ENCODE measurements at regions not wholly inside any gene's neighbourhood (a gene's known extent, or its start where the extent isn't known, plus 50 kb on each side); places are given as distances from the start of the nearest gene placed in this dataset.

DNA sequence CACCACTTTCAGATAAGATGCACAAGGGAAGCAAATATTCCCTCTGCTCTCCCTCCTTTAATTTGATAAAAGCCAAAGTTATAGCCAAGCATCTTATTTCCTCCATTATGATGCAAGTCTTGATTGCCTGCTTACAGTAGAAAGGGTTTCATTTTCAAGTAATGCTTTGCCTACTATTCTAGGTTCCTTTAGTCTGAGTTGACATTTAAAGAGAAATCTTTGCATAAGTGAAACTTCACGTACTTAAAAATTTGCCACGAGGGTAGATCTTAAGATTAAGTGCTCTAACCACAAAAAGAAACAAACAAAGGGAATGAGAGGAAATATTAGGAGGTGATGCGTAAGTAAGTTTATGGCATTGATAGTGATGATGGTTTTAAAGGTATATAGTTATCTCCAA lies 78.1 kb upstream of the VWDE start:
- no peaks in the 10 kb centered on the region for H3K4me1 ChIP-seq (replicated peaks in 1 of 2)
- H3K9me3 ChIP-seq (replicated peaks in 1 of 3) = no peaks in the 10 kb centered on the region
- no peaks in the 10 kb centered on the region for H3K36me3 ChIP-seq (replicated peaks in 1 of 2)
- TF ChIP-seq POLR2A (IDR thresholded peaks at IDR 0.05) = no peak
- TF ChIP-seq, protein P1, sequence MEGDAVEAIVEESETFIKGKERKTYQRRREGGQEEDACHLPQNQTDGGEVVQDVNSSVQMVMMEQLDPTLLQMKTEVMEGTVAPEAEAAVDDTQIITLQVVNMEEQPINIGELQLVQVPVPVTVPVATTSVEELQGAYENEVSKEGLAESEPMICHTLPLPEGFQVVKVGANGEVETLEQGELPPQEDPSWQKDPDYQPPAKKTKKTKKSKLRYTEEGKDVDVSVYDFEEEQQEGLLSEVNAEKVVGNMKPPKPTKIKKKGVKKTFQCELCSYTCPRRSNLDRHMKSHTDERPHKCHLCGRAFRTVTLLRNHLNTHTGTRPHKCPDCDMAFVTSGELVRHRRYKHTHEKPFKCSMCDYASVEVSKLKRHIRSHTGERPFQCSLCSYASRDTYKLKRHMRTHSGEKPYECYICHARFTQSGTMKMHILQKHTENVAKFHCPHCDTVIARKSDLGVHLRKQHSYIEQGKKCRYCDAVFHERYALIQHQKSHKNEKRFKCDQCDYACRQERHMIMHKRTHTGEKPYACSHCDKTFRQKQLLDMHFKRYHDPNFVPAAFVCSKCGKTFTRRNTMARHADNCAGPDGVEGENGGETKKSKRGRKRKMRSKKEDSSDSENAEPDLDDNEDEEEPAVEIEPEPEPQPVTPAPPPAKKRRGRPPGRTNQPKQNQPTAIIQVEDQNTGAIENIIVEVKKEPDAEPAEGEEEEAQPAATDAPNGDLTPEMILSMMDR (IDR thresholded peaks at IDR 0.05) = no peak
- H3K27me3 ChIP-seq = no peaks in the 10 kb centered on the region
- H3K27ac ChIP-seq = no peak overlapping the region
- no peak for DNase-seq
- H3K4me3 ChIP-seq = no peak overlapping the region
- 70 to 87% (median 79%) methylated on average over 3 of the region's 3 CpGs for WGBS, 4 donors
- intact Hi-C loops (cut with DNase I) = no loop called here

DNA sequence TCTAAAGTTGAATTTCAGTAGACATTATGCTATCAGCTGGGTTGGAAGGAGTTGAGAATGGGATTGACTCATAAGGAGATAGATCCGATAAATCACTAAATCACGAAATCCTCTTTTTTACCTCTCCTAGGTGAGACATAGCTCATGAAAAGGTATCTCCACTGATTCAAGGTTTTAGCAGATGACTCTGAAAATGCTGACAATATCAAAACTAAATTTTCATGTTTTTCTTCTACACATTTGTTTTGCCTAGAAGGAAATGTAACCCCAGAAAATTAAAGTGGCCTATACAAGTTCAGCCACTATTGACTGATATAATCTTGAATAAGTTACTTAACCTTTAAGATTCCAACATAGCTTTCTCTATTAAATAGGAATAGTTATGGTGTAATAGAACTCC lies 82.2 kb upstream of the VWDE start:
- intact Hi-C loops (cut with DNase I) = no loop called here
- no peak for TF ChIP-seq POLR2A (IDR thresholded peaks at IDR 0.05)
- TF ChIP-seq, protein P1 (IDR thresholded peaks at IDR 0.05) = no peak
- no peaks in the 10 kb centered on the region for H3K27me3 ChIP-seq
- H3K27ac ChIP-seq = no peak overlapping the region
- H3K9me3 ChIP-seq (replicated peaks in 1 of 3) = no peaks in the 10 kb centered on the region
- no peak overlapping the region for H3K4me3 ChIP-seq
- no peaks in the 10 kb centered on the region for H3K4me1 ChIP-seq (replicated peaks in 1 of 2)
- no peak for DNase-seq
- no peaks in the 10 kb centered on the region for H3K36me3 ChIP-seq (replicated peaks in 1 of 2)
- 91 to 97% (median 95%) methylated on average over 2 of the region's 2 CpGs for WGBS, 4 donors

DNA sequence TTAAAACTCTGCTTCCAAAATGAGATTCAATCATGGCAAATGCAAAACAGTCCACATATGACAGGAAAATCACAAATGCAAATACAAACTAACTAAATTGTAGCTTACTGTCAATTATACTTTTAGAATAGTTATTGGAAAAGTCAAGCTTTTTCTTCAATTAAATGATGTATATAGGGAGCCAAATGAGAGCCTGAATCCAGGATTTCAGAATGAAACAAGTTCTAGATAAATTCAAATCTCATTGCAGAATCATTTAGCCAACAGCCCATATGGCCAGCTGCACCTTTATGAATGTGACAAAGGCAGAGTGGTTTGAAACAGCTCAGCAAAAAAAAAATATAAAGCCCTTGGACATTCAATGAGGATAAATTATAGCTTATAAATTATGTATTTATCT lies 82.2 kb upstream of the SCIN start:
- no peak for DNase-seq
- Histone ChIP-seq H3K36me3 (replicated peaks in 1 of 2) (no peaks in the 10 kb centered on the region), H3K4me3 (no peak overlapping the region), H3K9me3 (replicated peaks in 1 of 3) (no peaks in the 10 kb centered on the region), H3K4me1 (replicated peaks in 1 of 2) (no peaks in the 10 kb centered on the region), H3K27me3 (no peaks in the 10 kb centered on the region), H3K27ac (no peak overlapping the region)
- intact Hi-C loops (cut with DNase I) = no loop called here
- no peak for TF ChIP-seq POLR2A (IDR thresholded peaks at IDR 0.05)
- TF ChIP-seq, protein P1 (IDR thresholded peaks at IDR 0.05) = no peak

DNA sequence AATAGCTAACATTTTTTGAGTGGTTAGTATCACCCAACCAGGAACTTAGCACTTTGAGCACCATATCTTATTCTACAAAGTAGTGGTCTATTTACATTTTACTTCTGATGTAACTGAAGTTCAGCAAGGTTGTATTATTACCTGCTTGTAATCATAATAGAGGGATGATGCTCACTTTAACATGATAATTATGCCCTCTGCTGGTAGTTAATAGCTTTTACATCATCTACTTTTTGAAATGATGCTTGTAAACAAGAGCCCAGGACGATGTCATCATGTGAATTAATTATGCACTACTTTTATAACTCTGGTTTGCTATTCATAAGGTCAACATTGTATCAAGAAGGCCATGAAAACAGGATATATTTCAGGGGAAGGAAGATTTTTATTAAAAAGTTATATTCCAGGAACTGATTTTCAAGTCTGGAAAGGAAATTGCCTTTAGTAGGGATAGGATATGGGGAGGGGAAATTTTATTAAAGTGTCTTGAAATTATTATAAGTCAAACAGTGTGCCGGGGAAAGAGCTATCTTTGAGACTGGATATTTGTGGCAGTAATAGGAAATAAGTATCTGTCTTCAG lies 80.3 kb upstream of the SCIN start:
- TF ChIP-seq, protein P1 (IDR thresholded peaks at IDR 0.05) = peak; percentile 20 to 59 (median 48)
- no peak for TF ChIP-seq POLR2A (IDR thresholded peaks at IDR 0.05)
- intact Hi-C loops (cut with DNase I) = no loop called here
- WGBS, 4 donors = 11 to 14% (median 12%) methylated on average over 2 of the region's 2 CpGs

More for the DNA sequence above, 80.3 kb upstream of the SCIN start:
- Histone ChIP-seq H3K27ac (no peak overlapping the region), H3K36me3 (replicated peaks in 1 of 2) (no peaks in the 10 kb centered on the region), H3K4me1 (replicated peaks in 1 of 2) (no peaks in the 10 kb centered on the region), H3K4me3 (no peak overlapping the region), H3K27me3 (no peaks in the 10 kb centered on the region), H3K9me3 (replicated peaks in 1 of 3) (no peaks in the 10 kb centered on the region)
- no peak for DNase-seq

Measured in adrenal gland (tissue), 9 donors.